OCI-LY1 (cell line): ENCODE measurements at regions not wholly inside any gene's neighbourhood (a gene's known extent, or its start where the extent isn't known, plus 50 kb on each side); places are given as distances from the start of the nearest gene placed in this dataset.

Source experiments
- CTCF ChIP-seq: fragments of 200-600 bp; sonication (generic), shearing (Covaris generic); IDR thresholded peaks from 2 replicates; pipeline ENCODE4 v1.5.1; 2017; ENCODE audit warnings: mild to moderate bottlenecking, antibody characterized with exemption, low read length, moderate library complexity, mixed read lengths
- EZH2 ChIP-seq: fragments of 200-600 bp; sonication (generic), shearing (Covaris generic); IDR thresholded peaks from 2 replicates; pipeline ENCODE4 v1.8.0; 2017; ENCODE audit warnings: borderline replicate concordance, mixed run types, mild to moderate bottlenecking, antibody characterized with exemption, low read length, moderate library complexity, mixed read lengths

- no peak for TF ChIP-seq CTCF
- TF ChIP-seq EZH2, result no peak
Observed at GRCh38 chr1:221797506-221797905, 55.6 kb upstream of the DUSP10 start.
